SK-N-SH treated with all-trans-retinoic acid at 6 μM for 48 hours (cell line): ENCODE measurements at regions not wholly inside any gene's neighbourhood (a gene's known extent, or its start where the extent isn't known, plus 50 kb on each side); places are given as distances from the start of the nearest gene placed in this dataset.

ENCODE experiments used
- ARNTL ChIP-seq: fragments of 450-650 bp; formaldehyde crosslinking; IDR thresholded peaks from 2 replicates; pipeline ENCODE4 v1.5.0; 2020; ENCODE audit warnings: low read depth, mild to moderate bottlenecking, moderate library complexity, borderline replicate concordance
- BACH2 ChIP-seq: fragments of 250-450 bp; sonication (Bioruptor Pico); IDR thresholded peaks from 2 replicates; pipeline ENCODE4 v1.9.0; 2021; ENCODE audit warnings: mild to moderate bottlenecking, borderline replicate concordance
- CSDC2 ChIP-seq: fragments of 250-450 bp; sonication (Bioruptor Pico); IDR thresholded peaks from 2 replicates; pipeline ENCODE4 v1.5.0; 2020; ENCODE audit warnings: mild to moderate bottlenecking, moderate library complexity
- ESRRG ChIP-seq: fragments of 250-450 bp; sonication (Bioruptor Pico); IDR thresholded peaks from 2 replicates; pipeline ENCODE4 v1.6.1; 2021; ENCODE audit warnings: mild to moderate bottlenecking
- OSR1 ChIP-seq: fragments of 250-450 bp; sonication (Bioruptor Pico); IDR thresholded peaks from 2 replicates; pipeline ENCODE4 v1.8.0; 2022; ENCODE audit warnings: moderate library complexity, mild to moderate bottlenecking, inconsistent platforms
- PATZ1 ChIP-seq: fragments of 250-450 bp; sonication (Bioruptor Pico); IDR thresholded peaks from 2 replicates; pipeline ENCODE4 v1.8.0; 2020; ENCODE audit warnings: mild to moderate bottlenecking, moderate library complexity, borderline replicate concordance
- PPARA ChIP-seq: fragments of 250-450 bp; sonication (Bioruptor Pico); IDR thresholded peaks from 2 replicates; pipeline ENCODE4 v1.5.0; 2020; ENCODE audit warnings: mild to moderate bottlenecking, borderline replicate concordance
- RARB ChIP-seq: fragments of 250-450 bp; sonication (Bioruptor Pico); IDR thresholded peaks from 2 replicates; pipeline ENCODE4 v1.8.0; 2021; ENCODE audit warnings: mild to moderate bottlenecking, moderate library complexity
- TCF4 ChIP-seq: fragments of 250-450 bp; sonication (Bioruptor Pico); IDR thresholded peaks from 2 replicates; pipeline ENCODE4 v1.8.0; 2021; ENCODE audit warnings: mild to moderate bottlenecking, moderate library complexity, borderline replicate concordance
- ZFP3 ChIP-seq: fragments of 250-450 bp; sonication (Bioruptor Pico); IDR thresholded peaks from 2 replicates; pipeline ENCODE4 v1.5.0; 2020; ENCODE audit warnings: mild to moderate bottlenecking, moderate library complexity
- ZNF70 ChIP-seq: fragments of 450-650 bp; formaldehyde crosslinking; IDR thresholded peaks from 2 replicates; pipeline ENCODE4 v1.5.0; 2020; ENCODE audit warnings: mild to moderate bottlenecking, moderate library complexity
- TF ChIP-seq, protein P1 (sequence below): fragments of 250-450 bp; sonication (Bioruptor Pico); IDR thresholded peaks from 2 replicates; pipeline ENCODE4 v1.5.1; 2020; ENCODE audit warnings: low read depth, mild to moderate bottlenecking, moderate library complexity

DNA sequence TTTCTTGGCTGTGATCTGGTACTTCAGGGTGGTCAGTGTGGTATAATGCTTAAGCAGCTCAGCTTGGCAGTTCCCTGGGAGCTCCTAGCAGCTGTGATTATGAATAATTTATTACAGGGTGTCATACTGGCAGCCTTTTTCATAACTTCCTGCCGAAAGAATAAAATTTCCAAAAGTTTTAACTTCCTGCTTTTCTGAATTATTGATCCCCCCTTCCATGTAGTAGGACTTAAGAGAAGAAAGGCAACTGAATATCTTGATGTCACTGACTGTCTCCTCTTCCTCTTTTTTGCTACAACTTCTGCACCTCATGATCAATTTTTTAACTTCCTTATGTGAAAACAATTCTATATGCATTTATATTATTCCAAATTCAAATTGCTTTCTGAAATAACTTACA is 74.3 kb upstream of the SPEF2 start:
- no peak for TF ChIP-seq ZFP3 (CRISPR knock-in tag)
- no peak for TF ChIP-seq RARB (CRISPR knock-in tag)
- TF ChIP-seq BACH2, result no peak
- no peak for TF ChIP-seq TCF4 (CRISPR knock-in tag)
- TF ChIP-seq ESRRG (CRISPR knock-in tag), result no peak
- no peak for TF ChIP-seq CSDC2 (CRISPR knock-in tag)
- TF ChIP-seq, protein P1, sequence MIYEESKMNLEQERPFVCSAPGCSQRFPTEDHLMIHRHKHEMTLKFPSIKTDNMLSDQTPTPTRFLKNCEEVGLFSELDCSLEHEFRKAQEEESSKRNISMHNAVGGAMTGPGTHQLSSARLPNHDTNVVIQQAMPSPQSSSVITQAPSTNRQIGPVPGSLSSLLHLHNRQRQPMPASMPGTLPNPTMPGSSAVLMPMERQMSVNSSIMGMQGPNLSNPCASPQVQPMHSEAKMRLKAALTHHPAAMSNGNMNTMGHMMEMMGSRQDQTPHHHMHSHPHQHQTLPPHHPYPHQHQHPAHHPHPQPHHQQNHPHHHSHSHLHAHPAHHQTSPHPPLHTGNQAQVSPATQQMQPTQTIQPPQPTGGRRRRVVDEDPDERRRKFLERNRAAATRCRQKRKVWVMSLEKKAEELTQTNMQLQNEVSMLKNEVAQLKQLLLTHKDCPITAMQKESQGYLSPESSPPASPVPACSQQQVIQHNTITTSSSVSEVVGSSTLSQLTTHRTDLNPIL (CRISPR knock-in tag), result no peak
- TF ChIP-seq ARNTL (CRISPR knock-in tag), result no peak
- no peak for TF ChIP-seq PPARA
- no peak for TF ChIP-seq OSR1 (CRISPR knock-in tag)
- TF ChIP-seq PATZ1 (CRISPR knock-in tag), result no peak
- no peak for TF ChIP-seq ZNF70 (CRISPR knock-in tag)
